HuH-7 (cell line): ENCODE measurements at regions not wholly inside any gene's neighbourhood (a gene's known extent, or its start where the extent isn't known, plus 50 kb on each side); places are given as distances from the start of the nearest gene placed in this dataset.

Source experiments
- DNase-seq: peaks from one replicate; pipeline ENCODE4 v3.0.0; 2011; ENCODE audit warnings: low spot score

- DNase-seq = no peak
Observed at GRCh38 chr3:194265996-194266964, 84.8 kb downstream of the CPN2 start.

GRCh38 chr3:194267744-194268653 lies 83.1 kb downstream of the CPN2 start:
- no peak for DNase-seq

GRCh38 chr3:194268654-194269512 lies 82.2 kb downstream of the CPN2 start:
- no peak for DNase-seq

- DNase-seq = no peak
Observed at GRCh38 chr3:194269610-194270145, 81.5 kb downstream of the CPN2 start.

DNA sequence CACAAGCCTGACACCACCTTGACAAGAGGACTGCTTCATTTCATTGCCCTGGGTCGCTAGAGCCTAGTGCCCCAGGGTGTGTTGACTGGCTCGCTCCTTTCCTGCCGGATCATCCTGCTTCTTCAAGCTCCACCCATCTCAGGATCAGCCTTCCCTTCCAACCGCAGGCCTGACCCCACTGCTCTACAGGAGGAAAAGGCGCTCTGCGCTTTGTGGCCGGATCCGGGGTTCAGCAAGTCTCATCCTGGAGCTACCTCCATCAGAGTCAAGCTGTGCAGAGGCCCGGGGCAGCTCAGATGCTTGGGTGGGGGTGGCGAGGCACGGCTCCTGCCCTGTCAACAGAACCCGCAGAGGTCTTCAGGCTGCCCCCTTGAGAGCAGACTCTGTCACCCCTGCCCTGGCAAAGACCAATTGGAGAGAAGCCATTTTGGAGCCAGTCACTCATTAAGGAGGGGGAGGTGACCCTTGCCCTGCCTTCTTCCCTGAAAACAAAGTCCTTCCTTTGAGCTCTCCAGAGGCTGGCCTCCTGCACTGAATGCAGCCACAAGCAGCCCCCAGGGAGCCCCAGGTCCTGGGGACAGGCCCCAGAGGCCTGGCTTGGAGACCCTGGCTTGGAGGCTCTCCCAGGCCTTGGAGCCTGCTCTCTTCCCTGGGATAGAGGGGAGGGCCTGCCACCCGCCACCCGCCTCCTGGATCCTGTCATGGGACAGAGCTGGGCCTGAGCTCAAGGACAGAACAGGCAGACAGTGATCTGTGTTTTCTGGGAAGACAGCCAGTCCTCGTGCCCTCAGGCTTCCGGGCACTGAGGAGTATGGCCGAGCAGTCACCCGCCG lies 80.3 kb downstream of the CPN2 start:
- DNase-seq = no peak

DNA sequence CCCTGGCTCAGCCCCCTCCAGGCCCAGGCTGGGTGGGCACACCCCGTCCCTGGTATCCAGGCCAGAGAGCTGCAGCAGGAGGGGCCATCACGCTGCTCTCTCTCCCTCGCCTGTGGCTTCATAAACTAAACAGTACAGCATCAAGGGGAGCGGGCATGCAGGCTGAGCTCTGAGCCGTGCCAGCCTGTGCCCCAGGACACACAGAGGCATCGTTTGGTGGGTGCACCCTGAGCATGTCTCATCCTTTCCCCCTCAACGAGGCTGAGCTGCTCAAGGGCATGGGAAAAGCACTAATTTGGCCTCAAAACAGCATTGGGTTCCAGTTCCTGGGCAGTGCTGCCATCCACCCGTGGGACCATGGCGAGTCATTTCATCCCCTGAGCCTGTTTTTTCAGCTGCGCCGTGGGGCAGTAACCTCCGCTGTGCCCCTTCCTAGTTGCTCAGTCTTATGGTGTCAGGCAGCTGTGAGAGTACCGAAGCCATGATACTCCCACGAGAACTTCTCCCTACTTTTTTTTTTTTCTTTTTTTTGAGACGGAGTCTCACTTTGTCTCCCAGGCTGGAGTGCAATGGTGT lies 79.6 kb downstream of the CPN2 start:
- DNase-seq = no peak

GRCh38 chr3:194272221-194272620 lies 78.9 kb downstream of the CPN2 start:
- no peak for DNase-seq

DNA sequence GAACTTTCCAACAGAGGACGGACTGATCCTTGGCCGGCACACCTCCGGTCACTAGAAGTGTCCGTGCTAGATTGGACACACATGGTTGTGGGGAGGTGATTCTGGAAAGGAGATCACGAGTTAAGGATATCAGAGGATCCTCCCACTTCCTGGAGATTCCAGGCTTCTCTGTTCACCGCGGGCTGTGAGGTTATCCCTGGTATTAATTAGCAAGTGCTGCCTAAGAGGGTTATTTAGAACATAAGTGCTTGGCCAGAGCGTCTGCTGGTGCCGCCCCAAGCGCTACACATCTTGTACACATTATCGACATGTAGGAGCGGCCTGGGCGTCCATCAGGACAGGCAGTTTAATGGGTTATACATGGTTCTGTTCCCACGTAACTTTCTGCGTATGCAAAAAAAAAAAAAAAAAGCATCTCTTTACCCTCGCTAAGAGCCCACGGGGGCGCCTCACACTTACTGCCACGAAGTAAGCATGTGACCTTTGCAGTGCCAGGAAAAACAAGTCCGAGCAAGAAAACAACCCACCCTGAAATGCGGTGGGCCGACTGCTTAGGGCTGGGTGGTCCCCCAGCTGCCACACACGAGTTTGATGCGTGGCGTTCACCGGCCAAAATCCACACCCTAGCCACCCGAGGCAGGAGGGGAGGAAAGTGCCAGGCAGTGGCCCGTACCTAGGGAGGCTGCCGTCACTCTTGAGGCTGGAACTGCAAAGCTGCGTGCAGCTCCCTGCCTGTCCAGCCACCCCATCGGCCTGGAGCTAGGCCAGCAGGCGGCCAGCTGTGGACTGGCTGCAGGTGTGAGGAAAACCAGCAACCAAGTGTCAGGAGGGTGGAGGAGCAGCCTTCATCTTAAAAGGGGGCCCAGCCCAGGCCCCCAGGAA lies 78.0 kb downstream of the CPN2 start:
- no peak for DNase-seq

DNA sequence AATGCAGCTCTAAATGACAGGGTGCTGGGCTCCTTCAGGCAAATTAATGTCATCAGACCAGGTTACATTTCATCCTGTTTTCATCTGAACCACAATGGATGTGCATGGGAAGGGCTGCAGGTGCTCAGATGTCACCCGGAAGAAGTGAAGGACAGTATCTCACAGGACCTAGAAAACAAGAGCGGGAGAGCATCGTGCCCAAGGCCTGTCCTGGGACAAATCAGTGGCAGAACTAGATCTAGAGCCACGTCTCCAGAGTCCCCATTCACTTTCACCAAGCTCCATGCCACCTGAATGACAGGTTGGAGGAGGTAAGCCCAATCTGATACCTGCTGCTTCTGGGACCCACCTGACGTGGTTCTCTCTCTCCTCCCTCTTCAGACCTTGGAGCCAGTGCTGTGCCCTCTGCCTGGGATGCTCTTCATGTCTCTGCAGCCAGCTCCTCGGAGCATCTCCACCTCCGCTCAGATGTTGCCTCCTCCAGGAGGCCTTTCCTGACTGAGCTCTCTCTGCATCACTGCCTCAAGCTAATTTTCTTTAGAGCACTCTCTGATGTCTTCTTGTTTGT lies 77.3 kb downstream of the CPN2 start:
- no peak for DNase-seq

GRCh38 chr3:194274424-194275085 lies 76.6 kb downstream of the CPN2 start:
- DNase-seq = no peak

GRCh38 chr3:194275291-194275690 lies 75.8 kb downstream of the CPN2 start:
- no peak for DNase-seq

DNA sequence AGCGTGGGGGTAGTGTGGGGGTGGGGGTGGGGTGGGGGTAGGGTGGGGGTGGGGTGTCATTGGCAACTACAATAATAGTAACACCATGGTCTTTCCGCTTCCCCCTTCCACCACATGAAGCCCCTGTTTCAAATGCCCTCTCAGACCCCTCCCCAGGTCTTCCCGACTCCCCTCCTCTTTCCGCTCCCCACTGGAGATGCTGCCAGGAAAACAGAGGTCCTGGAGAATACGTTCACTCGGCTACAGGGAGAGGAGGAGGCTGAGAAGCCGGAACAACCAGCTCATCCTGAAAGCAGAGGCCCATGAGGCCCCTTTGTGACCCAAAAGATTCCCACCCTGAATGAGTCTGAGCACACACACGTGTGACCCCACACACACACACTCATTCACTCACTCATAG lies 75.4 kb downstream of the CPN2 start:
- no peak for DNase-seq

DNA sequence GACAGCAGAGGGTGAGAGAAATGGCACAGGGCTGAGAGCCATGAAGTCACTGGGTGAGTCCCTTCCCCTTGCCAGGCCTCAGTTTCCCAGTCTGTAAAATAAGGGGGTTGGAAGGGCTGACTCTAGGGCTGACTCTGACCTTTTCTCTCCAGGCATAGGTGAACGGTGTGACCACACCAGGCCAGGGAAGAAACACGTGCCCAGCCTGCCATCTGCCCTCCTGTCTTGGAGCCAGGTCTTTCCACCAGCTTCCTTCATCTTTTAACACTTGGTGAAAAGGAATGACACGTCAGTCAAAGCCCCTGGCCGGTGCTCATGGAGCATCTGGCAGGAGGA lies 74.4 kb downstream of the CPN2 start:
- no peak for DNase-seq

DNA sequence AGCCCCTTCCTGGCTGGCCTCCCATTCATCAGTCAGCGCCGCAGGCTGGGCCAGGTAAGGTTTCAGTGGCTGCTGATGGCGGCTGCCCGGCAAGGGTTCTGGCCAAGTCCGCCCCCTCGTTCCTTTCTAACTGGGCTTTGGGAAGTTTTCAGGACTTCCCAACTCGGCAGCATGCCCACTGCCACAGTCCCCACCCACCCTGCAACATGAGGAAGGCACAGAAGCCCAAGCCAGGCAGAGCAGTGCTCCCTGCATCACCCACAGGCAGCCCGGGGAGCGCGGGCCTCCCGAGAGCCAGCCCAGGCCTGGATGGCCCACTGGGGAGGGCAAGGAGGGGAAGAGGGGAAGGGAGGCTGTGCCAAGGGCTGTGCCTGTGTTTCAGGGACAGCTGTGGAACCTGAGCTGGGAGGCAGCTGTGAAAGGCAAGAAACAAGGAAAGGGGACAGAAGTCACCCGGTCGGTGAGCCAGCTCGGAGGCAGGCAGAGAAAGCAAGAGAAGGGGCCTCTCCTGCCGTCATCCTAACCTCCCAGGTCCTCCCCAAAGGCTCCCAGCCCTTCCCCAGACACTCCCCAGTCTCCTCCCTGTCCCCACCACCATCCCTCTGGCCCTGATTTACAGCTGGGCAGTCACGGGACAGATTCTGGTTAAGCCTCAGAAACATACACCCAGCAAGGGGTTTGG lies 73.9 kb downstream of the CPN2 start:
- no peak for DNase-seq

DNA sequence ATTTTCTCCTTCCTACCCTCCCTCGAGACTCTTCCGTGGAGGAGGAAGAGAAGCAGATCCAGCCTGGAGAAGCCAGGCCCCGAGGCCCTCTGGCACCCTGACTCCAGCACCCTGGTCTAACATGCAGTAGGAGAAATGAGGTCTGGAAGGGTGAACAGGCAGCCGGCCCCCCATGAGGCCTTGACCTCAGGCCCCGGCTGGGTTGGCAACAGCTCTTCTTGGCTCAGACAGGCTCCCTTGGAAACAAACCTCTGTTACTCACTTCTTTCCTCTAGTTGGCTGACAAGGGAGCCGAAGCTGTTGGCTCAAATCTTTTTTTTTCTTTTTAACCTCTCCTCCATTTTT lies 73.4 kb downstream of the CPN2 start:
- DNase-seq = no peak

DNA sequence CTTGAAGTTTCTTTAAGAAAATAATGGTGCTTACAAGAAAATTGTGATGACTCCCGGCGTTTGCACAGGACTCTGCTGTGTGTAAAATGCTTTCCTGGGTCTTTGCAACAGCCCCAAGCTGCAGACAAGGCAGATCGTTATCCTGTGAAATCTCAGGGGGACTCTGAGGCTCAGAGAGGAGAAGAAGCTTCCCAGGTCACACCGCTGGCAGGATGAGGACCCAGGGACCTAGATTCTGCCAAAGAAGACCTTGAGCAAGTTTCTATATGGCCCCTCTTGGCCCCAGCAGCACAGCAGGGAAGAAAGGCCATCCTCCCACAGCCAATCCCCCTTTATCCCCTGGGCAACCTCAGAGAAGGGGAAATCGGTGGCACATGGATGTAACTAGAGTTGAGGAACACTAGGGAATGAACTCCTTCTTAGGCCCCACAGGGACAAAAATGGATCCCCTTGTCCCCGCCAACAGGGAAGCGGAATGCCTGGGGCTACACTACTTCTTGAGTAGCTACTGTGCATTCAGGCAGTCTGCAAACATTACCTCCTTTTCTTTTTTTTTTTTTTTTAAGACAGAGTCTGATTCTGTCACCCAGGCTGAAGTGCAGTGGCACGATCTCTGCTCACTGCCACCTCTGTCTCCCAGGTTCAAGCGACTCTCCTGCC lies 72.8 kb downstream of the CPN2 start:
- no peak for DNase-seq

- DNase-seq = no peak
Observed at GRCh38 chr3:194279101-194279500, 72.0 kb downstream of the CPN2 start.
